GM13976 (cell line): ENCODE measurements at regions not wholly inside any gene's neighbourhood (a gene's known extent, or its start where the extent isn't known, plus 50 kb on each side); places are given as distances from the start of the nearest gene placed in this dataset.

Experiments
- DNase-seq: peaks from one replicate; pipeline ENCODE4 v3.0.0; 2012; ENCODE audit warnings: low spot score
- CTCF ChIP-seq: IDR thresholded peaks from 2 replicates; pipeline ENCODE4 v1.5.1; 2012; ENCODE audit warnings: borderline replicate concordance, mild to moderate bottlenecking; ENCODE audit not compliant: insufficient read depth; ENCODE audit errors: extremely low read depth, missing control alignments, control extremely low read depth
- in situ Hi-C: fragments of 300-500 bp; cut with MboI; formaldehyde crosslinking; loops from one replicate; pipeline ENCODE4 v1.12.0; 2022; ENCODE audit warnings: low sequenced_read_pairs, mixed read lengths, inconsistent platforms; ENCODE audit not compliant: unreplicated experiment

- no peak for TF ChIP-seq CTCF
- DNase-seq: no peak
- in situ Hi-C loops: no loop called here
These were observed 97.1 kb upstream of the PRR20G start for GRCh38 chr3:127384717-127385539.

DNA sequence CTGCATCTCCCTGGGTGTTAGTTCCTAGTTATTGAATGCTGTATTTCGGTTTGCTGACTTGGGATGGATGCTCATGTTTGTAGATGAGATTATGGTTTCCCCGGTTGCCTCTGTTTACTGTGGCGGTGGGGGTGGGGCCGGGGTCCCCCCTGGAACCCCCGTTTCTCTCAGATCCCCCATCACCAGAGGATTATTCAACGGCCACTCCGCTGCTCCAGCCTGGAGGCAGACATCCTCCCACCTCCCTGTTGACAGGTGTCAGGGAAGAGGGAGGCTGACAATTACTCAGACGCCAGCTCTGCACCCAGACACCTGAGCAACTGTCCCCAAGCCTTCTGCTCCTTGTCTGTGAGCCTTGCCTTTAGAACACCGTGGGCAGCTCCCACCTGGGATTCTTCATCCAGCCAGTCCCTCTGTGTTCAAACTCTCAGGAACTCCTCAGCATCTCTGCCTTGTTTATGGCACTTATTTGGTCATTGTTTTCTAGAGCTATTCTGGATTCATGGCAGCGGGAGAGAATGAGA, 95.9 kb upstream of the PRR20G start:
- in situ Hi-C loops: no loop called here
- TF ChIP-seq CTCF: no peak
- no peak for DNase-seq

DNA sequence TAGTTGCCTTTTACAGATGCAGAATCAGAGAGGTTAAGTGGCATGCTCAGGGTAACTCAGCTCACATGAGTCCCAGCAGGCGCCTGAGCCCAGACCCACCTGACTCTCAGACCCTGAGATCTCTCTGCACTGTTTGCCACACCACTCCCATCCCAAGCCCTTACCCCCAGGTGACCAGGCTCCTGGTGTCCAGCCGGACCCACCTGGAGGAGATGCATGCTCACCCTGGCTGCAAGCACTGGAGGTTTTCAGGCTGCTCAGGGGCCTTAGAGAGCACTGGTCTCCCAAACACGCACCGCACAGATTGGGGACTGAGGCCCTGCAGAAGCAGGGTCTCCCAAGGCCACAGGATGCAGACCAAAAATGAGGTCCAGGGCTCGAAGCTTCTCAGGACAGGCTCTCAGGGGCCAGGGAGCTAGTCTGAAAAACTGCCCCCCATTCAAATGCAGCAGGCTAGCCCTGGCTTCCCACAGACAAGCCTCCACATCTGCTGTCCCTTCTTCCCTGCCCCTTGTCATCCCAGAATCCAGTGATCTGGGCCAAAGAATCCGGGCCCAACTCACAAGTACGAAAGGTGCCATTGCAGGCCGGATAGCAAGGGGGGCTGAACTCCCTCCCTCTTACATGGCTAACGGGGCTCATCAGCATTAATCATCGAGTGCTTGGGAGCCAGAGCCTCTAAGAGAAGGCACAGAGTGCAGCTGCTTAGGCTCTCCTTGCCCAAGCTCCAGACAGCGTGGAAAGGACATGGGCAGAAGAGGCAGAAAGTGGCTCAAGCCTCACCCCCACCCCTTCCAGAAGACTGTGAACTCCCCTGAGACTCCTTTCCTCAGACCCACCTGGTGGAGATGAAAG, 90.2 kb upstream of the PRR20G start:
- DNase-seq: no peak
- no peak for TF ChIP-seq CTCF
- in situ Hi-C loops: no loop called here

DNA sequence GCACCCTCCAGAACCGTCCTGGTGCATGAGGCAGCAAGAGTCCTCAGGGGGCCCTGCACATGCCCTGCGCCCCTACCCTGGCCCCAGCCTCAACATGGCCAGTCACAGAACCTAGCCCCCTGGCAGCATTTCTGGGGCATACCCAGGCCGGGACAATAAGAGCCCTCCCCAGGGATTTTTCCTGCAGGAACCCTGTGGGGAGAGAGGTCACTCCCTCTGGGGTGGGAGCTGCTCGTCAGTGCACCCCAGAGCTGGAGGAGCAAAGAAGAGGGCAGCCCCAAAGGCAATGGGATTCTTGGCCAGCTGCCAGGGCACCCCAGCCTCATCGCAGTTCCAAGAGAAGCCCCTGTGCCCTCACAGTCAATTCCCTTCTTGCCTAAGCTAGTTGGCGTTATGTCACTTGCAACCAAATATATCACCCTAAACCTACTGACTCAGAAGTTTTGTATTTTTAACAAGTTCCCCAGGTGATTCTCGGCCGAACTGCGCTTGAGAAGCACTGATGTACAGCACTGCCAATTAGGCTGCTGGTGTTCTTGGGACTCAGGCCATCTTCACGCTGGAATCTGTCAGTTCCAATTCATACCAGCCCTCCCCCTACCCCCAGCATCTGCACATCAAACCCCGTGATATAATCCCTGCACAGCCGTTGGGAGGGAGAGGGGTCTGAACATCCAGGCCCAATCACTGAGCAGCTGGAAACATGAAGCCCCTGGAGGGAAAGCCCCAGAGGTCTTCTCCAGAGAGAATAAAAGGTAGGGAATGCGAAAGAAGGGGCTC, 87.5 kb upstream of the PRR20G start:
- TF ChIP-seq CTCF: no peak
- in situ Hi-C loops: no loop called here
- no peak for DNase-seq

- in situ Hi-C loops: no loop called here
- peak; percentile 14 for TF ChIP-seq CTCF
- peak; percentile 67 for DNase-seq
These were observed 86.5 kb upstream of the PRR20G start for GRCh38 chr3:127374086-127375010.
